Esophagus muscularis mucosa (tissue), 4 donors: ENCODE measurements at regions not wholly inside any gene's neighbourhood (a gene's known extent, or its start where the extent isn't known, plus 50 kb on each side); places are given as distances from the start of the nearest gene placed in this dataset.
"Not testable (repeated sequence)": the region's sequence is repeated elsewhere in the genome, so short reads cannot be mapped to it uniquely, and the experiment has no call there.

ENCODE experiments used
- DNase-seq: peaks from one replicate; pipeline ENCODE4 v3.0.0-alpha.2; 2017; ENCODE audit errors: extremely low spot score
- H3K27ac ChIP-seq, 4 donors: fragments of 200-600 bp; sonication (generic); replicated peaks in 1 of 4; 1 replicate in 3 of 4; 2 replicates in 1 of 4; pipeline ENCODE4 v1.5.1; 2016 to 2019; ENCODE audit warnings: mild to moderate bottlenecking in 1 of 4
- H3K27me3 ChIP-seq, 4 donors: fragments of 200-600 bp; sonication (generic); one replicate each; pipeline versions ENCODE4 v1.5.1 to v1.6.0; 2016 to 2019
- H3K36me3 ChIP-seq, 4 donors: fragments of 200-600 bp; sonication (generic); one replicate each; pipeline ENCODE4 v1.5.1; 2016 to 2019
- H3K4me1 ChIP-seq, 4 donors: fragments of 200-600 bp; sonication (generic); one replicate each; pipeline ENCODE4 v1.5.1; 2016 to 2019
- H3K4me3 ChIP-seq, 4 donors: fragments of 200-600 bp; sonication (generic); 1 replicate in 2 of 4; 2 replicates in 2 of 4; pipeline ENCODE4 v1.5.1; 2016 to 2019; ENCODE audit warnings: mild to moderate bottlenecking in 4 of 4, moderate library complexity in 1 of 4
- H3K9me3 ChIP-seq, 4 donors: fragments of 200-600 bp; sonication (generic); 1 replicate in 3 of 4; 2 replicates in 1 of 4; pipeline ENCODE4 v1.5.1; 2016 to 2019
- CTCF ChIP-seq, 3 experiments: fragments of 200-600 bp in 2 of 3; fragments of 450-650 bp in 1 of 3; sonication (generic) in 2 of 3; IDR thresholded peaks; one replicate each; pipeline ENCODE4 v1.5.1; 2017 to 2019; ENCODE audit warnings: antibody characterized with exemption in 3 of 3, mild to moderate bottlenecking in 2 of 3, moderate library complexity in 1 of 3
- EP300 ChIP-seq: sonication (generic); formaldehyde crosslinking; IDR thresholded peaks from one replicate; pipeline ENCODE4 v1.6.1; 2017; ENCODE audit warnings: antibody characterized with exemption
- POLR2A ChIP-seq: fragments of 450-650 bp; IDR thresholded peaks from one replicate; pipeline ENCODE4 v1.6.1; 2017; ENCODE audit warnings: antibody characterized with exemption, moderate library complexity, mild to moderate bottlenecking, low read depth
- POLR2AphosphoS5 ChIP-seq, 2 donors: sonication (generic); formaldehyde crosslinking; IDR thresholded peaks; one replicate each; pipeline ENCODE4 v1.6.1; 2017; ENCODE audit warnings: antibody characterized with exemption in 2 of 2
- WGBS: methylation state at CpG from one replicate; pipeline ENCODE4 v1.1.5; 2018; 5-methylcytosine and 5-hydroxymethylcytosine counted together
- intact Hi-C: fragments of 100-400 bp; cut with DNase I; formaldehyde crosslinking; loops from one replicate; pipeline ENCODE4 v1.15.1; 2023

- Histone ChIP-seq H3K36me3 (no peaks in the 10 kb centered on the region), H3K9me3 (no peaks in the 10 kb centered on the region), H3K27me3 (no peaks in the 10 kb centered on the region), H3K4me1 (no peaks in the 10 kb centered on the region), H3K27ac (no peak overlapping the region), H3K4me3 (no peak overlapping the region)
- DNase-seq: no peak
- no peak for TF ChIP-seq POLR2AphosphoS5 (IDR thresholded peaks at IDR 0.05)
- TF ChIP-seq EP300: no peak
- TF ChIP-seq POLR2A: no peak
- no peak for TF ChIP-seq CTCF (IDR thresholded peaks at IDR 0.05)
- intact Hi-C loops: no loop called here
- WGBS: 82% methylated on average over 8 of the region's 8 CpGs
Measured at GRCh38 chrX:3442691-3443090, 96.2 kb upstream of the MXRA5 start.

- WGBS: 89% methylated on average over 5 of the region's 5 CpGs
- H3K27ac ChIP-seq: no peak overlapping the region
- intact Hi-C loops: no loop called here
- no peaks in the 10 kb centered on the region for H3K9me3 ChIP-seq
- DNase-seq: no peak
- H3K36me3 ChIP-seq: no peaks in the 10 kb centered on the region
- no peaks in the 10 kb centered on the region for H3K27me3 ChIP-seq
- no peak for TF ChIP-seq EP300
- no peak for TF ChIP-seq POLR2AphosphoS5 (IDR thresholded peaks at IDR 0.05)
- TF ChIP-seq POLR2A: no peak
- TF ChIP-seq CTCF (IDR thresholded peaks at IDR 0.05): no peak
- no peaks in the 10 kb centered on the region for H3K4me1 ChIP-seq
- no peak overlapping the region for H3K4me3 ChIP-seq
Measured at GRCh38 chrX:3440981-3441380, 94.5 kb upstream of the MXRA5 start.

GRCh38 chrX:3435916-3436315 is 89.5 kb upstream of the MXRA5 start:
- H3K4me3 ChIP-seq, H3K27me3 ChIP-seq, intact Hi-C loops, H3K4me1 ChIP-seq, DNase-seq, H3K27ac ChIP-seq, H3K9me3 ChIP-seq, H3K36me3 ChIP-seq: not testable (repeated sequence)
- WGBS: 90% methylated on average over 13 of the region's 25 CpGs

GRCh38 chrX:3435057-3435456 is 88.6 kb upstream of the MXRA5 start:
- Histone ChIP-seq H3K36me3 (no peaks in the 10 kb centered on the region), H3K27me3 (no peaks in the 10 kb centered on the region), H3K9me3 (no peaks in the 10 kb centered on the region), H3K4me3 (no peak overlapping the region), H3K4me1 (no peaks in the 10 kb centered on the region), H3K27ac (no peak overlapping the region)
- intact Hi-C loops: no loop called here
- no peak for DNase-seq
- 81% methylated on average over 6 of the region's 6 CpGs for WGBS
- TF ChIP-seq CTCF (IDR thresholded peaks at IDR 0.05): no peak
- no peak for TF ChIP-seq POLR2AphosphoS5 (IDR thresholded peaks at IDR 0.05)
- no peak for TF ChIP-seq EP300
- TF ChIP-seq POLR2A: no peak

- no peak for TF ChIP-seq POLR2AphosphoS5 (IDR thresholded peaks at IDR 0.05)
- no peak for TF ChIP-seq CTCF (IDR thresholded peaks at IDR 0.05)
- TF ChIP-seq POLR2A: no peak
- no peak for TF ChIP-seq EP300
- no peaks in the 10 kb centered on the region for H3K4me1 ChIP-seq
- no peak overlapping the region for H3K4me3 ChIP-seq
- H3K36me3 ChIP-seq: no peaks in the 10 kb centered on the region
- DNase-seq: no peak
- 51% methylated on average over 2 of the region's 2 CpGs for WGBS
- H3K9me3 ChIP-seq: no peaks in the 10 kb centered on the region
- intact Hi-C loops: no loop called here
- H3K27ac ChIP-seq: no peak overlapping the region
- H3K27me3 ChIP-seq: no peaks in the 10 kb centered on the region
Measured at GRCh38 chrX:3428792-3429191, 82.3 kb upstream of the MXRA5 start.
